ENCODE measurements at regions not wholly inside any gene's neighbourhood (a gene's known extent, or its start where the extent isn't known, plus 50 kb on each side); places are given as distances from the start of the nearest gene placed in this dataset.

GRCh38 chr4:141415651-141416050, 195.0 kb downstream of the ZNF330 start:
- intact Hi-C loops (cut with DNase I), result no loop called here
- no peak overlapping the region for H3K27ac ChIP-seq
- WGBS, 4 donors, result 50 to 77% (median 68%) methylated on average over 2 of the region's 2 CpGs

GRCh38 chr4:141416219-141416618, 195.5 kb downstream of the ZNF330 start:
- TF ChIP-seq CTCF (IDR thresholded peaks at IDR 0.05), result no peak
- TF ChIP-seq POLR2A (IDR thresholded peaks at IDR 0.05), result no peak
- Histone ChIP-seq H3K27me3 (no peaks in the 10 kb centered on the region), H3K4me3 (no peak overlapping the region), H3K9me3 (peaks cover 0 to 9% (median 0%) of the 10 kb centered on the region in 12 donors), H3K27ac (peak overlapping the region in 1 of 12 donors; percentile 9), H3K36me3 (no peaks in the 10 kb centered on the region), H3K4me1 (peaks cover 0 to 5% (median 0%) of the 10 kb centered on the region in 12 donors)
- no peak for ATAC-seq
- no peak for DNase-seq
- intact Hi-C loops (cut with DNase I), result no loop called here
- WGBS, 4 donors, result 54 to 68% (median 62%) methylated on average over 2 of the region's 2 CpGs

More at GRCh38 chr4:141415651-141416050, 195.0 kb downstream of the ZNF330 start:
- peaks cover 0 to 5% (median 0%) of the 10 kb centered on the region in 12 donors for H3K4me1 ChIP-seq
- peaks cover 0 to 9% (median 0%) of the 10 kb centered on the region in 12 donors for H3K9me3 ChIP-seq
- ATAC-seq (no peak), DNase-seq (no peak)
- H3K4me3 ChIP-seq, result no peak overlapping the region
- no peaks in the 10 kb centered on the region for H3K36me3 ChIP-seq
- TF ChIP-seq POLR2A (IDR thresholded peaks at IDR 0.05) (no peak), CTCF (IDR thresholded peaks at IDR 0.05) (no peak)
- no peaks in the 10 kb centered on the region for H3K27me3 ChIP-seq

- no peaks in the 10 kb centered on the region for H3K36me3 ChIP-seq
- WGBS, 4 donors, result 83 to 92% (median 85%) methylated on average over 4 of the region's 4 CpGs
- ATAC-seq, result no peak
- no peaks in the 10 kb centered on the region for H3K27me3 ChIP-seq
- peaks cover 0 to 5% (median 0%) of the 10 kb centered on the region in 12 donors for H3K4me1 ChIP-seq
- H3K4me3 ChIP-seq, result no peak overlapping the region
- DNase-seq, result no peak
- no peak overlapping the region for H3K27ac ChIP-seq
- no peak for TF ChIP-seq POLR2A (IDR thresholded peaks at IDR 0.05)
- TF ChIP-seq CTCF (IDR thresholded peaks at IDR 0.05), result no peak
- H3K9me3 ChIP-seq, result peaks cover 0 to 12% (median 0%) of the 10 kb centered on the region in 12 donors
- intact Hi-C loops (cut with DNase I), result no loop called here
Measured at GRCh38 chr4:141416677-141417363, 196.1 kb downstream of the ZNF330 start.

GRCh38 chr4:141417387-141417786, 196.7 kb downstream of the ZNF330 start:
- ATAC-seq, result no peak
- Histone ChIP-seq H3K27ac (no peak overlapping the region), H3K4me1 (peaks cover 0 to 5% (median 0%) of the 10 kb centered on the region in 12 donors), H3K4me3 (no peak overlapping the region), H3K36me3 (no peaks in the 10 kb centered on the region), H3K27me3 (no peaks in the 10 kb centered on the region), H3K9me3 (peaks cover 0 to 18% (median 0%) of the 10 kb centered on the region in 12 donors)
- TF ChIP-seq CTCF (IDR thresholded peaks at IDR 0.05) (no peak), POLR2A (IDR thresholded peaks at IDR 0.05) (no peak)
- DNase-seq, result no peak
- intact Hi-C loops (cut with DNase I), result no loop called here
- 78 to 92% (median 86%) methylated on average over 2 of the region's 2 CpGs for WGBS, 4 donors
